GM23338 (cell line): ENCODE measurements at regions not wholly inside any gene's neighbourhood (a gene's known extent, or its start where the extent isn't known, plus 50 kb on each side); places are given as distances from the start of the nearest gene placed in this dataset.

Experiments
- CREB1 ChIP-seq: fragments of 250-450 bp; sonication (Bioruptor Pico); IDR thresholded peaks from 2 replicates; pipeline ENCODE4 v1.5.0; 2020; ENCODE audit warnings: low read depth, mild to moderate bottlenecking, moderate library complexity
- EZH2 ChIP-seq: fragments of 200-600 bp; sonication (generic); IDR thresholded peaks from one replicate; pipeline ENCODE4 v1.8.0; 2017; ENCODE audit warnings: antibody characterized with exemption, mild to moderate bottlenecking, low read depth; ENCODE audit not compliant: unreplicated experiment
- EZH2phosphoT487 ChIP-seq: fragments of 200-600 bp; sonication (generic); IDR thresholded peaks from one replicate; pipeline ENCODE4 v1.8.1; 2018; ENCODE audit warnings: antibody characterized with exemption; ENCODE audit not compliant: unreplicated experiment
- JUNB ChIP-seq: IDR thresholded peaks from one replicate; pipeline ENCODE4 v1.6.1; 2016; ENCODE audit warnings: antibody characterized with exemption; ENCODE audit not compliant: unreplicated experiment
- NANOG ChIP-seq: IDR thresholded peaks from 2 replicates; pipeline ENCODE4 v1.6.1; 2016; ENCODE audit warnings: antibody characterized with exemption, borderline replicate concordance
- POLR2AphosphoS5 ChIP-seq: IDR thresholded peaks from 2 replicates; pipeline ENCODE4 v1.6.1; 2016; ENCODE audit warnings: antibody characterized with exemption, low read depth
- STAT1 ChIP-seq: IDR thresholded peaks from one replicate; pipeline ENCODE4 v1.6.1; 2016; ENCODE audit warnings: antibody characterized with exemption; ENCODE audit not compliant: unreplicated experiment
- ZNF114 ChIP-seq: fragments of 250-450 bp; sonication (Bioruptor Pico); IDR thresholded peaks from 2 replicates; pipeline ENCODE4 v1.5.0; 2020; ENCODE audit warnings: mild to moderate bottlenecking, moderate library complexity
- ZNF331 ChIP-seq: fragments of 250-450 bp; sonication (Bioruptor Pico); IDR thresholded peaks from 2 replicates; pipeline ENCODE4 v1.5.0; 2020; ENCODE audit warnings: low read depth, mild to moderate bottlenecking, moderate library complexity
- TF ChIP-seq, protein P1 (sequence below), 2 experiments: fragments of 200-600 bp in 1 of 2; sonication (generic) in 1 of 2; conservative IDR thresholded peaks; 2 replicates each; pipeline versions ENCODE4 v1.5.1 to v1.6.1; 2016 to 2017; ENCODE audit warnings: antibody characterized with exemption in 2 of 2, low read depth in 2 of 2, mild to moderate bottlenecking in 2 of 2, moderate library complexity in 1 of 2
- TF ChIP-seq, protein P2 (sequence below): IDR thresholded peaks from one replicate; pipeline ENCODE4 v1.6.1; 2018; ENCODE audit warnings: antibody characterized with exemption; ENCODE audit not compliant: unreplicated experiment
- TF ChIP-seq, protein P3 (sequence below): fragments of 250-450 bp; sonication (Bioruptor Pico); IDR thresholded peaks from 2 replicates; pipeline ENCODE4 v1.5.0; 2020; ENCODE audit warnings: mild to moderate bottlenecking, moderate library complexity
- TF ChIP-seq, protein P4 (sequence below): IDR thresholded peaks from 2 replicates; pipeline ENCODE4 v1.6.1; 2016; ENCODE audit warnings: antibody characterized with exemption

DNA sequence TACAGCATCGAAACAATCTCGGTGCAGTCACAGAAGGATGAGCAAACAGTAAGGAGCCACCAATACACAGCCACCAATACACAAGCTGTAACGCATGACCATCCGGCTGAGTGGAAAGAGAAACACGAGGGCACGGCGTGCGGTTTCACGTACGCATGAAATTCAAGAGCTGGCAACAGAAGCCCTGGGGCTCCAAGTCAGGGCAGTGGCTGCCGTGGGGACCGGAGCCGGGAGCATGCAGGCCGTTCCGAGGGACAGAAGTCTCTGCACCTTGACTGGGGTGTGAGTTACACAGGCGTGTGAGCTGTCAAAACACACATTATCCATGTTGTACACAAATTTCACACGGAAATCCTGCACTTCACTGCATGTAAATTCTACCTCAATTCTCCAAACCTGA, 50.6 kb upstream of the METRNL start:
- TF ChIP-seq EZH2, result no peak
- TF ChIP-seq, protein P1, sequence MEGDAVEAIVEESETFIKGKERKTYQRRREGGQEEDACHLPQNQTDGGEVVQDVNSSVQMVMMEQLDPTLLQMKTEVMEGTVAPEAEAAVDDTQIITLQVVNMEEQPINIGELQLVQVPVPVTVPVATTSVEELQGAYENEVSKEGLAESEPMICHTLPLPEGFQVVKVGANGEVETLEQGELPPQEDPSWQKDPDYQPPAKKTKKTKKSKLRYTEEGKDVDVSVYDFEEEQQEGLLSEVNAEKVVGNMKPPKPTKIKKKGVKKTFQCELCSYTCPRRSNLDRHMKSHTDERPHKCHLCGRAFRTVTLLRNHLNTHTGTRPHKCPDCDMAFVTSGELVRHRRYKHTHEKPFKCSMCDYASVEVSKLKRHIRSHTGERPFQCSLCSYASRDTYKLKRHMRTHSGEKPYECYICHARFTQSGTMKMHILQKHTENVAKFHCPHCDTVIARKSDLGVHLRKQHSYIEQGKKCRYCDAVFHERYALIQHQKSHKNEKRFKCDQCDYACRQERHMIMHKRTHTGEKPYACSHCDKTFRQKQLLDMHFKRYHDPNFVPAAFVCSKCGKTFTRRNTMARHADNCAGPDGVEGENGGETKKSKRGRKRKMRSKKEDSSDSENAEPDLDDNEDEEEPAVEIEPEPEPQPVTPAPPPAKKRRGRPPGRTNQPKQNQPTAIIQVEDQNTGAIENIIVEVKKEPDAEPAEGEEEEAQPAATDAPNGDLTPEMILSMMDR (conservative IDR thresholded peaks at IDR 0.05; ENCODE audit: low read depth in 2 of 2), result no peak
- no peak for TF ChIP-seq EZH2phosphoT487
- TF ChIP-seq, protein P2, sequence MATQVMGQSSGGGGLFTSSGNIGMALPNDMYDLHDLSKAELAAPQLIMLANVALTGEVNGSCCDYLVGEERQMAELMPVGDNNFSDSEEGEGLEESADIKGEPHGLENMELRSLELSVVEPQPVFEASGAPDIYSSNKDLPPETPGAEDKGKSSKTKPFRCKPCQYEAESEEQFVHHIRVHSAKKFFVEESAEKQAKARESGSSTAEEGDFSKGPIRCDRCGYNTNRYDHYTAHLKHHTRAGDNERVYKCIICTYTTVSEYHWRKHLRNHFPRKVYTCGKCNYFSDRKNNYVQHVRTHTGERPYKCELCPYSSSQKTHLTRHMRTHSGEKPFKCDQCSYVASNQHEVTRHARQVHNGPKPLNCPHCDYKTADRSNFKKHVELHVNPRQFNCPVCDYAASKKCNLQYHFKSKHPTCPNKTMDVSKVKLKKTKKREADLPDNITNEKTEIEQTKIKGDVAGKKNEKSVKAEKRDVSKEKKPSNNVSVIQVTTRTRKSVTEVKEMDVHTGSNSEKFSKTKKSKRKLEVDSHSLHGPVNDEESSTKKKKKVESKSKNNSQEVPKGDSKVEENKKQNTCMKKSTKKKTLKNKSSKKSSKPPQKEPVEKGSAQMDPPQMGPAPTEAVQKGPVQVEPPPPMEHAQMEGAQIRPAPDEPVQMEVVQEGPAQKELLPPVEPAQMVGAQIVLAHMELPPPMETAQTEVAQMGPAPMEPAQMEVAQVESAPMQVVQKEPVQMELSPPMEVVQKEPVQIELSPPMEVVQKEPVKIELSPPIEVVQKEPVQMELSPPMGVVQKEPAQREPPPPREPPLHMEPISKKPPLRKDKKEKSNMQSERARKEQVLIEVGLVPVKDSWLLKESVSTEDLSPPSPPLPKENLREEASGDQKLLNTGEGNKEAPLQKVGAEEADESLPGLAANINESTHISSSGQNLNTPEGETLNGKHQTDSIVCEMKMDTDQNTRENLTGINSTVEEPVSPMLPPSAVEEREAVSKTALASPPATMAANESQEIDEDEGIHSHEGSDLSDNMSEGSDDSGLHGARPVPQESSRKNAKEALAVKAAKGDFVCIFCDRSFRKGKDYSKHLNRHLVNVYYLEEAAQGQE, result no peak
- no peak for TF ChIP-seq POLR2AphosphoS5
- TF ChIP-seq JUNB, result no peak
- TF ChIP-seq CREB1 (CRISPR knock-in tag), result no peak
- no peak for TF ChIP-seq NANOG
- no peak for TF ChIP-seq STAT1
- TF ChIP-seq, protein P3, sequence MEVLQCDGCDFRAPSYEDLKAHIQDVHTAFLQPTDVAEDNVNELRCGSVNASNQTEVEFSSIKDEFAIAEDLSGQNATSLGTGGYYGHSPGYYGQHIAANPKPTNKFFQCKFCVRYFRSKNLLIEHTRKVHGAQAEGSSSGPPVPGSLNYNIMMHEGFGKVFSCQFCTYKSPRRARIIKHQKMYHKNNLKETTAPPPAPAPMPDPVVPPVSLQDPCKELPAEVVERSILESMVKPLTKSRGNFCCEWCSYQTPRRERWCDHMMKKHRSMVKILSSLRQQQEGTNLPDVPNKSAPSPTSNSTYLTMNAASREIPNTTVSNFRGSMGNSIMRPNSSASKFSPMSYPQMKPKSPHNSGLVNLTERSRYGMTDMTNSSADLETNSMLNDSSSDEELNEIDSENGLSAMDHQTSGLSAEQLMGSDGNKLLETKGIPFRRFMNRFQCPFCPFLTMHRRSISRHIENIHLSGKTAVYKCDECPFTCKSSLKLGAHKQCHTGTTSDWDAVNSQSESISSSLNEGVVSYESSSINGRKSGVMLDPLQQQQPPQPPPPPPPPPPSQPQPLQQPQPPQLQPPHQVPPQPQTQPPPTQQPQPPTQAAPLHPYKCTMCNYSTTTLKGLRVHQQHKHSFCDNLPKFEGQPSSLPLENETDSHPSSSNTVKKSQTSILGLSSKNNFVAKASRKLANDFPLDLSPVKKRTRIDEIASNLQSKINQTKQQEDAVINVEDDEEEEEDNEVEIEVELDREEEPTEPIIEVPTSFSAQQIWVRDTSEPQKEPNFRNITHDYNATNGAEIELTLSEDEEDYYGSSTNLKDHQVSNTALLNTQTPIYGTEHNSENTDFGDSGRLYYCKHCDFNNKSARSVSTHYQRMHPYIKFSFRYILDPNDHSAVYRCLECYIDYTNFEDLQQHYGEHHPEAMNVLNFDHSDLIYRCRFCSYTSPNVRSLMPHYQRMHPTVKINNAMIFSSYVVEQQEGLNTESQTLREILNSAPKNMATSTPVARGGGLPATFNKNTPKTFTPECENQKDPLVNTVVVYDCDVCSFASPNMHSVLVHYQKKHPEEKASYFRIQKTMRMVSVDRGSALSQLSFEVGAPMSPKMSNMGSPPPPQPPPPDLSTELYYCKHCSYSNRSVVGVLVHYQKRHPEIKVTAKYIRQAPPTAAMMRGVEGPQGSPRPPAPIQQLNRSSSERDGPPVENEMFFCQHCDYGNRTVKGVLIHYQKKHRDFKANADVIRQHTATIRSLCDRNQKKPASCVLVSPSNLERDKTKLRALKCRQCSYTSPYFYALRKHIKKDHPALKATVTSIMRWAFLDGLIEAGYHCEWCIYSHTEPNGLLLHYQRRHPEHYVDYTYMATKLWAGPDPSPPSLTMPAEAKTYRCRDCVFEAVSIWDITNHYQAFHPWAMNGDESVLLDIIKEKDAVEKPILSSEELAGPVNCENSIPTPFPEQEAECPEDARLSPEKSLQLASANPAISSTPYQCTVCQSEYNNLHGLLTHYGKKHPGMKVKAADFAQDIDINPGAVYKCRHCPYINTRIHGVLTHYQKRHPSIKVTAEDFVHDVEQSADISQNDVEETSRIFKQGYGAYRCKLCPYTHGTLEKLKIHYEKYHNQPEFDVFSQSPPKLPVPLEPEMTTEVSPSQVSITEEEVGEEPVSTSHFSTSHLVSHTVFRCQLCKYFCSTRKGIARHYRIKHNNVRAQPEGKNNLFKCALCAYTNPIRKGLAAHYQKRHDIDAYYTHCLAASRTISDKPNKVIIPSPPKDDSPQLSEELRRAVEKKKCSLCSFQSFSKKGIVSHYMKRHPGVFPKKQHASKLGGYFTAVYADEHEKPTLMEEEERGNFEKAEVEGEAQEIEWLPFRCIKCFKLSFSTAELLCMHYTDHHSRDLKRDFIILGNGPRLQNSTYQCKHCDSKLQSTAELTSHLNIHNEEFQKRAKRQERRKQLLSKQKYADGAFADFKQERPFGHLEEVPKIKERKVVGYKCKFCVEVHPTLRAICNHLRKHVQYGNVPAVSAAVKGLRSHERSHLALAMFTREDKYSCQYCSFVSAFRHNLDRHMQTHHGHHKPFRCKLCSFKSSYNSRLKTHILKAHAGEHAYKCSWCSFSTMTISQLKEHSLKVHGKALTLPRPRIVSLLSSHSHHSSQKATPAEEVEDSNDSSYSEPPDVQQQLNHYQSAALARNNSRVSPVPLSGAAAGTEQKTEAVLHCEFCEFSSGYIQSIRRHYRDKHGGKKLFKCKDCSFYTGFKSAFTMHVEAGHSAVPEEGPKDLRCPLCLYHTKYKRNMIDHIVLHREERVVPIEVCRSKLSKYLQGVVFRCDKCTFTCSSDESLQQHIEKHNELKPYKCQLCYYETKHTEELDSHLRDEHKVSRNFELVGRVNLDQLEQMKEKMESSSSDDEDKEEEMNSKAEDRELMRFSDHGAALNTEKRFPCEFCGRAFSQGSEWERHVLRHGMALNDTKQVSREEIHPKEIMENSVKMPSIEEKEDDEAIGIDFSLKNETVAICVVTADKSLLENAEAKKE (CRISPR knock-in tag), result no peak
- TF ChIP-seq ZNF331, result no peak
- TF ChIP-seq, protein P4, sequence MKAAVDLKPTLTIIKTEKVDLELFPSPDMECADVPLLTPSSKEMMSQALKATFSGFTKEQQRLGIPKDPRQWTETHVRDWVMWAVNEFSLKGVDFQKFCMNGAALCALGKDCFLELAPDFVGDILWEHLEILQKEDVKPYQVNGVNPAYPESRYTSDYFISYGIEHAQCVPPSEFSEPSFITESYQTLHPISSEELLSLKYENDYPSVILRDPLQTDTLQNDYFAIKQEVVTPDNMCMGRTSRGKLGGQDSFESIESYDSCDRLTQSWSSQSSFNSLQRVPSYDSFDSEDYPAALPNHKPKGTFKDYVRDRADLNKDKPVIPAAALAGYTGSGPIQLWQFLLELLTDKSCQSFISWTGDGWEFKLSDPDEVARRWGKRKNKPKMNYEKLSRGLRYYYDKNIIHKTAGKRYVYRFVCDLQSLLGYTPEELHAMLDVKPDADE, result no peak
- no peak for TF ChIP-seq ZNF114 (CRISPR knock-in tag)
